GM12878 (cell line): ENCODE measurements at regions not wholly inside any gene's neighbourhood (a gene's known extent, or its start where the extent isn't known, plus 50 kb on each side); places are given as distances from the start of the nearest gene placed in this dataset.

Experiments used
- ATAC-seq: fragments of 200-7000 bp; cut with Tn5 transposase; 3 replicates; pipeline ENCODE4 v1.9.1; 2020; ENCODE audit warnings: mild to moderate bottlenecking, moderate library complexity
- BruUV-seq: library from RNA; stranded (reverse); fragments of 400-500 nt; replicated peaks from 2 replicates; lab custom pipeline; 2021; lab: Mats Ljungman, UMichigan
- CTCF ChIA-PET: fragments of 300-600 bp; sonication (Branson Sonifier 250); formaldehyde crosslinking; extraction: SDS; loops from one replicate; lab custom pipeline; 2021; ENCODE audit warnings: inconsistent platforms; lab: Yijun Ruan, JAX
- POLR2A ChIA-PET: fragments of 350-600 bp; formaldehyde crosslinking; extraction: SDS; loops from one replicate; lab custom pipeline; 2021; ENCODE audit warnings: inconsistent platforms; lab: Charles Lee
- RAD21 ChIA-PET: fragments of 300-600 bp; sonication (Branson Sonifier 250); formaldehyde crosslinking; loops from one replicate; lab custom pipeline; 2023; ENCODE audit warnings: antibody characterized with exemption; ENCODE audit not compliant: unreplicated experiment; lab: Charles Lee
- SMC1A ChIA-PET: fragments of 300-600 bp; sonication (Branson Sonifier 250); formaldehyde crosslinking; loops from one replicate; lab custom pipeline; 2023; ENCODE audit not compliant: unreplicated experiment, uncharacterized antibody; lab: Charles Lee
- DNase-seq: peaks from one replicate; pipeline ENCODE4 v3.0.0-alpha.2; 2011; ENCODE audit warnings: low read depth, low spot score
- FAIRE-seq: peaks from 3 replicates; lab custom pipeline; 2011; peaks lifted over from hg19 to GRCh38; lab: Jason Lieb, UNC
- H2AFZ ChIP-seq: 2 replicates; pipeline ENCODE4 v1.6.0; 2011; ENCODE audit warnings: low read depth, low read length, control low read depth; ENCODE audit not compliant: control insufficient read depth
- H3K27ac ChIP-seq: 2 replicates; pipeline ENCODE4 v1.5.1; 2011; ENCODE audit warnings: control low read depth; ENCODE audit not compliant: control insufficient read depth, insufficient read depth
- H3K27me3 ChIP-seq, 2 experiments: replicated peaks in 1 of 2; 2 replicates each; pipeline versions ENCODE4 v1.6.0 to v1.6.1; 2011; ENCODE audit warnings: low read length in 1 of 2; ENCODE audit not compliant: control insufficient read depth in 2 of 2, insufficient read depth in 2 of 2
- H3K36me3 ChIP-seq, 2 experiments: 2 replicates each; pipeline ENCODE4 v1.5.1; 2011; ENCODE audit warnings: low read length in 1 of 2; ENCODE audit not compliant: control insufficient read depth in 2 of 2, insufficient read depth in 2 of 2
- H3K4me1 ChIP-seq: 2 replicates; pipeline ENCODE4 v1.6.1; 2011; ENCODE audit warnings: mild to moderate bottlenecking, low read length, moderate library complexity, mixed read lengths; ENCODE audit not compliant: control insufficient read depth, insufficient read depth
- H3K4me2 ChIP-seq: 2 replicates; pipeline ENCODE4 v1.6.0; 2011; ENCODE audit warnings: control low read depth; ENCODE audit not compliant: control insufficient read depth, insufficient read depth
- H3K4me3 ChIP-seq: fragments of 200-600 bp; sonication (generic); 2 replicates; pipeline ENCODE4 v1.5.1; 2016
- H3K79me2 ChIP-seq: 2 replicates; pipeline ENCODE4 v1.6.0; 2011; ENCODE audit warnings: low read length; ENCODE audit not compliant: control insufficient read depth, insufficient read depth
- H3K9ac ChIP-seq: 2 replicates; pipeline ENCODE4 v1.8.0; 2011; ENCODE audit warnings: low read length, control low read depth, mixed read lengths; ENCODE audit not compliant: control insufficient read depth, insufficient read depth
- H3K9me3 ChIP-seq: replicated peaks from 3 replicates; pipeline ENCODE4 v1.5.1; 2011; ENCODE audit warnings: mild to moderate bottlenecking, low read length; ENCODE audit not compliant: control insufficient read depth, insufficient read depth
- H4K20me1 ChIP-seq: 2 replicates; pipeline ENCODE4 v1.6.0; 2011; ENCODE audit not compliant: control insufficient read depth, insufficient read depth
- BACH1 ChIP-seq: fragments of 450-650 bp; IDR thresholded peaks from 2 replicates; pipeline ENCODE4 v1.6.1; 2017; ENCODE audit warnings: mild to moderate bottlenecking, borderline replicate concordance
- BMI1 ChIP-seq: fragments of 450-650 bp; IDR thresholded peaks from 2 replicates; pipeline ENCODE4 v1.6.1; 2016; ENCODE audit warnings: mild to moderate bottlenecking, moderate library complexity, borderline replicate concordance
- HDGF ChIP-seq: fragments of 450-650 bp; IDR thresholded peaks from 2 replicates; pipeline ENCODE4 v1.6.1; 2016; ENCODE audit warnings: antibody characterized with exemption
- IKZF2 ChIP-seq, 2 experiments: fragments of 450-650 bp; IDR thresholded peaks; 2 replicates each; pipeline ENCODE4 v1.6.1; 2017; ENCODE audit warnings: mild to moderate bottlenecking in 2 of 2, moderate library complexity in 2 of 2
- JUND ChIP-seq: IDR thresholded peaks from 2 replicates; pipeline ENCODE4 v1.6.1; 2012; ENCODE audit warnings: low read depth, mild to moderate bottlenecking, low read length, improper control_type of control experiment, moderate library complexity
- NBN ChIP-seq: fragments of 450-650 bp; IDR thresholded peaks from 2 replicates; pipeline ENCODE4 v1.6.1; 2016
- NR2F1 ChIP-seq: fragments of 450-650 bp; conservative IDR thresholded peaks from 2 replicates; pipeline ENCODE4 v1.6.1; 2017; ENCODE audit warnings: mild to moderate bottlenecking
- PAX5 ChIP-seq: IDR thresholded peaks from 2 replicates; pipeline ENCODE4 v1.6.1; 2011; ENCODE audit warnings: low read depth, low read length, borderline replicate concordance
- PAX8 ChIP-seq: fragments of 450-650 bp; IDR thresholded peaks from 2 replicates; pipeline ENCODE4 v1.6.1; 2017; ENCODE audit warnings: mild to moderate bottlenecking, moderate library complexity
- SREBF2 ChIP-seq: IDR thresholded peaks from 2 replicates; pipeline ENCODE4 v1.6.1; 2012; ENCODE audit warnings: mild to moderate bottlenecking, low read length
- YBX1 ChIP-seq: fragments of 450-650 bp; IDR thresholded peaks from 2 replicates; pipeline ENCODE4 v1.6.1; 2016; ENCODE audit warnings: antibody characterized with exemption
- ZNF217 ChIP-seq: fragments of 450-650 bp; IDR thresholded peaks from 2 replicates; pipeline ENCODE4 v1.6.1; 2017; ENCODE audit warnings: antibody characterized with exemption, mild to moderate bottlenecking
- ZNF24 ChIP-seq: fragments of 450-650 bp; IDR thresholded peaks from 2 replicates; pipeline ENCODE4 v1.6.1; 2017; ENCODE audit warnings: antibody characterized with exemption, mild to moderate bottlenecking
- ZNF687 ChIP-seq: fragments of 450-650 bp; IDR thresholded peaks from 2 replicates; pipeline ENCODE4 v1.6.1; 2017; ENCODE audit warnings: mild to moderate bottlenecking, moderate library complexity
- WGBS: methylation state at CpG from one replicate; pipeline ENCODE4 v1.1.6; 2016; ENCODE audit warnings: low lambda C conversion rate; ENCODE audit not compliant: insufficient replicate concordance, insufficient coverage; ENCODE audit errors: missing lambda C conversion rate; 5-methylcytosine and 5-hydroxymethylcytosine counted together
- in situ Hi-C: fragments of 300-500 bp; cut with MboI; formaldehyde crosslinking; loops from 9 replicates; pipeline ENCODE4 v1.14.3; 2018; ENCODE audit warnings: mixed read lengths
- intact Hi-C: fragments of 100-400 bp; cut with micrococcal nuclease; formaldehyde crosslinking; loops from one replicate; pipeline ENCODE4 v1.14.2; 2022; ENCODE audit not compliant: unreplicated experiment

- ChIA-PET RAD21 (no interaction called here), SMC1A (interaction anchor here (0.7 kb wide), 1 partner anchor 259 kb away, joined by 3 read pairs; no protein-coding TSS in a partner anchor)
- no peaks in the 10 kb centered on the region for H3K27me3 ChIP-seq
- in situ Hi-C loops: no loop called here
- FAIRE-seq (no peak), DNase-seq (no peak)
- no peaks in the 10 kb centered on the region for H3K79me2 ChIP-seq
- intact Hi-C loops: no loop called here
- H2AFZ ChIP-seq: no peak overlapping the region
- H3K4me1 ChIP-seq: peaks cover 4% of the 10 kb centered on the region
- peaks cover 9% of the 10 kb centered on the region; the same call in 2 of the 3 replicates for H3K9me3 ChIP-seq
- BruUV-seq: no TSS peak
- no peak overlapping the region for H3K27ac ChIP-seq
- no peak overlapping the region for H3K4me3 ChIP-seq
- WGBS: 41% methylated on average over 2 of the region's 2 CpGs
- H3K36me3 ChIP-seq: no peaks in the 10 kb centered on the region
- TF ChIP-seq ZNF217 (peak; percentile 69; the same call in 1 of the 2 replicates), IKZF2 (IDR thresholded peaks at IDR 0.05) (peak in 1 of 2 experiments; percentile 11; a peak in 1 of 4 replicates), JUND (no peak)
- TF ChIP-seq, all 136 proteins: peak for 2
- CTCF ChIA-PET: interaction anchor here (1.4 to 1.6 kb wide), 2 partner anchors 11 to 20 kb away, joined by 4 read pairs; no protein-coding TSS in a partner anchor
- H3K4me2 ChIP-seq: peak overlapping the region; percentile 33; the same call in 1 of the 2 replicates
- no peak for ATAC-seq
- H4K20me1 ChIP-seq: no peaks in the 10 kb centered on the region
- H3K9ac ChIP-seq: no peak overlapping the region
- POLR2A ChIA-PET: no interaction called here
These were observed 126.1 kb upstream of the FRMD4A start for GRCh38 chr10:14456870-14457266.

GRCh38 chr10:14456218-14456869 is 125.6 kb upstream of the FRMD4A start:
- ChIA-PET POLR2A (no interaction called here), RAD21 (no interaction called here), CTCF (interaction anchor here (0.6 to 1.6 kb wide), 3 partner anchors 11 to 872 kb away, joined by 3 to 4 read pairs (median 4); no protein-coding TSS in a partner anchor), SMC1A (interaction anchor here (0.7 kb wide), 1 partner anchor 258 kb away, joined by 3 read pairs; no protein-coding TSS in a partner anchor)
- no TSS peak for BruUV-seq
- Histone ChIP-seq H3K27ac (no peak overlapping the region), H3K79me2 (no peaks in the 10 kb centered on the region), H2AFZ (no peak overlapping the region), H3K9me3 (peaks cover 9% of the 10 kb centered on the region; the same call in 2 of the 3 replicates), H3K4me2 (peak overlapping the region; percentile 33; the same call in 1 of the 2 replicates), H4K20me1 (no peaks in the 10 kb centered on the region), H3K27me3 (no peaks in the 10 kb centered on the region), H3K4me3 (no peak overlapping the region), H3K4me1 (peaks cover 4% of the 10 kb centered on the region), H3K9ac (no peak overlapping the region), H3K36me3 (no peaks in the 10 kb centered on the region)
- 6% methylated on average over 6 of the region's 6 CpGs for WGBS
- ATAC-seq (peak; percentile 70), DNase-seq (peak; percentile 72), FAIRE-seq (peak; percentile 73)
- in situ Hi-C loops: no loop called here
- intact Hi-C loops: no loop called here
- TF ChIP-seq PAX8 (peak; percentile 98), ZNF687 (0 out of 2 replicates have a peak, but pooled peaks have one; percentile 12), HDGF (no peak), NBN (peak; percentile 72), BACH1 (0 out of 2 replicates have a peak, but pooled peaks have one; percentile 31), NR2F1 (peak; percentile 77), BMI1 (0 out of 2 replicates have a peak, but pooled peaks have one; percentile 40), PAX5 (peak; percentile 96), ZNF24 (0 out of 2 replicates have a peak, but pooled peaks have one; percentile 28), YBX1 (0 out of 2 replicates have a peak, but pooled peaks have one; percentile 11), SREBF2 (no peak)
